ENCODE measurements at regions not wholly inside any gene's neighbourhood (a gene's known extent, or its start where the extent isn't known, plus 50 kb on each side); places are given as distances from the start of the nearest gene placed in this dataset.

- in situ Hi-C loops (cut with HindIII; ENCODE audit: low pct_ligation_motif_present, low sequenced_read_pairs): no loop called here
- DNase-seq: no peak
- H3K36me3 ChIP-seq (replicated peaks): no peaks in the 10 kb centered on the region
- no peak overlapping the region for H3K27ac ChIP-seq
- no peak overlapping the region for H3K4me3 ChIP-seq (ENCODE audit: low read depth, low read length)
- TF ChIP-seq CTCF (IDR thresholded peaks at IDR 0.05; ENCODE audit: low read depth, low read length, missing control alignments): no peak
- H3K27me3 ChIP-seq (replicated peaks): no peaks in the 10 kb centered on the region
Measured at GRCh38 chr5:124212934-124213333, 533.5 kb downstream of the ZNF608 start.

- no peak overlapping the region for H3K27ac ChIP-seq
- no peaks in the 10 kb centered on the region for H3K36me3 ChIP-seq (replicated peaks)
- no peak for DNase-seq
- TF ChIP-seq CTCF (IDR thresholded peaks at IDR 0.05; ENCODE audit: low read depth, low read length, missing control alignments): no peak
- in situ Hi-C loops (cut with HindIII; ENCODE audit: low pct_ligation_motif_present, low sequenced_read_pairs): no loop called here
- H3K27me3 ChIP-seq (replicated peaks): no peaks in the 10 kb centered on the region
- H3K4me3 ChIP-seq (ENCODE audit: low read depth, low read length): no peak overlapping the region
Measured at GRCh38 chr5:124210111-124210910, 536.1 kb downstream of the ZNF608 start.

- H3K4me3 ChIP-seq (ENCODE audit: low read depth, low read length): no peak overlapping the region
- TF ChIP-seq CTCF (IDR thresholded peaks at IDR 0.05; ENCODE audit: low read depth, low read length, missing control alignments): no peak
- no peaks in the 10 kb centered on the region for H3K36me3 ChIP-seq (replicated peaks)
- no peaks in the 10 kb centered on the region for H3K27me3 ChIP-seq (replicated peaks)
- no peak overlapping the region for H3K27ac ChIP-seq
- DNase-seq: no peak
- in situ Hi-C loops (cut with HindIII; ENCODE audit: low pct_ligation_motif_present, low sequenced_read_pairs): no loop called here
Measured at GRCh38 chr5:124207118-124207517, 539.3 kb downstream of the ZNF608 start.

- no peak overlapping the region for H3K27ac ChIP-seq
- no peak overlapping the region for H3K4me3 ChIP-seq (ENCODE audit: low read depth, low read length)
- DNase-seq: no peak
- no peaks in the 10 kb centered on the region for H3K36me3 ChIP-seq (replicated peaks)
- TF ChIP-seq CTCF (IDR thresholded peaks at IDR 0.05; ENCODE audit: low read depth, low read length, missing control alignments): no peak
- no peaks in the 10 kb centered on the region for H3K27me3 ChIP-seq (replicated peaks)
- in situ Hi-C loops (cut with HindIII; ENCODE audit: low pct_ligation_motif_present, low sequenced_read_pairs): no loop called here
Measured at GRCh38 chr5:124206540-124206939, 539.9 kb downstream of the ZNF608 start.

- no peak for DNase-seq
- H3K4me3 ChIP-seq (ENCODE audit: low read depth, low read length): no peak overlapping the region
- no peak overlapping the region for H3K27ac ChIP-seq
- no peaks in the 10 kb centered on the region for H3K27me3 ChIP-seq (replicated peaks)
- no peak for TF ChIP-seq CTCF (IDR thresholded peaks at IDR 0.05; ENCODE audit: low read depth, low read length, missing control alignments)
- H3K36me3 ChIP-seq (replicated peaks): no peaks in the 10 kb centered on the region
- in situ Hi-C loops (cut with HindIII; ENCODE audit: low pct_ligation_motif_present, low sequenced_read_pairs): no loop called here
Measured at GRCh38 chr5:124203303-124203702, 543.1 kb downstream of the ZNF608 start.

GRCh38 chr5:124200381-124200780 lies 546.1 kb downstream of the ZNF608 start:
- no peak for TF ChIP-seq CTCF (IDR thresholded peaks at IDR 0.05; ENCODE audit: low read depth, low read length, missing control alignments)
- Histone ChIP-seq H3K27ac (no peak overlapping the region), H3K36me3 (replicated peaks) (no peaks in the 10 kb centered on the region), H3K27me3 (replicated peaks) (no peaks in the 10 kb centered on the region), H3K4me3 (ENCODE audit: low read depth, low read length) (no peak overlapping the region)
- in situ Hi-C loops (cut with HindIII; ENCODE audit: low pct_ligation_motif_present, low sequenced_read_pairs): no loop called here
- DNase-seq: no peak
